Sigmoid colon (tissue), 6 donors: ENCODE measurements at regions not wholly inside any gene's neighbourhood (a gene's known extent, or its start where the extent isn't known, plus 50 kb on each side); places are given as distances from the start of the nearest gene placed in this dataset.

Experiments used
- DNase-seq: peaks from one replicate; pipeline ENCODE4 v3.0.0-alpha.2; 2019
- H3K27ac ChIP-seq, 4 donors: fragments of 200-600 bp; sonication (generic); one replicate each; pipeline ENCODE4 v1.5.1; 2016 to 2019; ENCODE audit warnings: mild to moderate bottlenecking in 1 of 4
- H3K27me3 ChIP-seq, 3 donors: fragments of 200-600 bp; sonication (generic); one replicate each; pipeline ENCODE4 v1.5.1; 2019; ENCODE audit warnings: mild to moderate bottlenecking in 1 of 3
- H3K36me3 ChIP-seq, 4 donors: fragments of 200-600 bp; sonication (generic); one replicate each; pipeline ENCODE4 v1.5.1; 2016 to 2019
- H3K4me1 ChIP-seq, 4 donors: fragments of 200-600 bp; sonication (generic); one replicate each; pipeline ENCODE4 v1.5.1; 2017 to 2019
- H3K4me3 ChIP-seq, 4 donors: fragments of 200-600 bp; sonication (generic); one replicate each; pipeline ENCODE4 v1.5.1; 2017 to 2019; ENCODE audit warnings: mild to moderate bottlenecking in 2 of 4, moderate library complexity in 1 of 4
- H3K9me3 ChIP-seq, 4 donors: fragments of 200-600 bp in 3 of 4; sonication (generic) in 3 of 4; one replicate each; pipeline versions ENCODE4 v1.5.1 to v1.6.1; 2013 to 2019
- EP300 ChIP-seq, 4 donors: sonication (generic); formaldehyde crosslinking; IDR thresholded peaks; one replicate each; pipeline ENCODE4 v1.6.1; 2017; ENCODE audit warnings: antibody characterized with exemption in 4 of 4
- POLR2A ChIP-seq, 2 donors: fragments of 450-650 bp; IDR thresholded peaks; one replicate each; pipeline ENCODE4 v1.6.1; 2016; ENCODE audit warnings: antibody characterized with exemption in 2 of 2, mild to moderate bottlenecking in 2 of 2, moderate library complexity in 2 of 2
- POLR2AphosphoS5 ChIP-seq, 4 donors: sonication (generic); formaldehyde crosslinking; IDR thresholded peaks; one replicate each; pipeline ENCODE4 v1.6.1; 2017; ENCODE audit warnings: antibody characterized with exemption in 4 of 4
- WGBS, 2 donors: extraction: QIAGEN DNeasy Blood & Tissue Kit; methylation state at CpG; one replicate each; pipeline ENCODE4 v1.1.7; 2013; 5-methylcytosine and 5-hydroxymethylcytosine counted together
- intact Hi-C: fragments of 100-400 bp; cut with DNase I; formaldehyde crosslinking; loops from one replicate; pipeline ENCODE4 v1.15.1; 2023
- TF ChIP-seq, protein P1 (sequence below), 4 experiments: fragments of 450-650 bp in 3 of 4; fragments of 200-600 bp in 1 of 4; IDR thresholded peaks; one replicate each; pipeline ENCODE4 v1.5.1; 2016 to 2019; ENCODE audit warnings: antibody characterized with exemption in 4 of 4, mild to moderate bottlenecking in 3 of 4, moderate library complexity in 2 of 4
- donor health status: healthy with polysubstance abuse.
- donor health status: healthy.

DNA sequence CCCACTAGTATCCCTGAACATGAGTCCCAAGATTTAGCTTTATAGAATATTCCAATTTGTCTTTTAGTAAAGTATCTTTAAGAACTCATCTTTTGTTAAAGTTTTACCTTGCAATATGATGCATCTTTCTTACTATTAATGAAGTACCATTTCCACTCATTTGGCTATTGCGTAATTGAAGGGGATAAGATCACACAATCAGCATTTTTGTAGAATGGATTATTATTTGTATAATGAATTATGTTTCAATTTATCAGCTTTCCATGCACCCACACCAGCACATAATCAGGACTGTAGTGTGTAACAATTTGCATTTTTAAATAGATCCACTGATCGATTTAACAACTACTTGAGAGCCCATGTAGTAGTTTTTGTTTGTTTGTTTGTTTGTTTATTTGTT, 1364.9 kb upstream of the IGFBP7 start:
- intact Hi-C loops = no loop called here
- DNase-seq = no peak
- no peaks in the 10 kb centered on the region for H3K36me3 ChIP-seq
- H3K27ac ChIP-seq = no peak overlapping the region
- no peak overlapping the region for H3K4me3 ChIP-seq
- TF ChIP-seq POLR2AphosphoS5 (IDR thresholded peaks at IDR 0.05) (no peak), EP300 (IDR thresholded peaks at IDR 0.05) (no peak), POLR2A (IDR thresholded peaks at IDR 0.05) (no peak)
- TF ChIP-seq, protein P1, sequence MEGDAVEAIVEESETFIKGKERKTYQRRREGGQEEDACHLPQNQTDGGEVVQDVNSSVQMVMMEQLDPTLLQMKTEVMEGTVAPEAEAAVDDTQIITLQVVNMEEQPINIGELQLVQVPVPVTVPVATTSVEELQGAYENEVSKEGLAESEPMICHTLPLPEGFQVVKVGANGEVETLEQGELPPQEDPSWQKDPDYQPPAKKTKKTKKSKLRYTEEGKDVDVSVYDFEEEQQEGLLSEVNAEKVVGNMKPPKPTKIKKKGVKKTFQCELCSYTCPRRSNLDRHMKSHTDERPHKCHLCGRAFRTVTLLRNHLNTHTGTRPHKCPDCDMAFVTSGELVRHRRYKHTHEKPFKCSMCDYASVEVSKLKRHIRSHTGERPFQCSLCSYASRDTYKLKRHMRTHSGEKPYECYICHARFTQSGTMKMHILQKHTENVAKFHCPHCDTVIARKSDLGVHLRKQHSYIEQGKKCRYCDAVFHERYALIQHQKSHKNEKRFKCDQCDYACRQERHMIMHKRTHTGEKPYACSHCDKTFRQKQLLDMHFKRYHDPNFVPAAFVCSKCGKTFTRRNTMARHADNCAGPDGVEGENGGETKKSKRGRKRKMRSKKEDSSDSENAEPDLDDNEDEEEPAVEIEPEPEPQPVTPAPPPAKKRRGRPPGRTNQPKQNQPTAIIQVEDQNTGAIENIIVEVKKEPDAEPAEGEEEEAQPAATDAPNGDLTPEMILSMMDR (IDR thresholded peaks at IDR 0.05) = no peak
- H3K27me3 ChIP-seq = no peaks in the 10 kb centered on the region
- WGBS, 2 donors = 77 to 90% methylated on average over 2 of the region's 2 CpGs
- H3K9me3 ChIP-seq = no peaks in the 10 kb centered on the region
- H3K4me1 ChIP-seq = no peaks in the 10 kb centered on the region

DNA sequence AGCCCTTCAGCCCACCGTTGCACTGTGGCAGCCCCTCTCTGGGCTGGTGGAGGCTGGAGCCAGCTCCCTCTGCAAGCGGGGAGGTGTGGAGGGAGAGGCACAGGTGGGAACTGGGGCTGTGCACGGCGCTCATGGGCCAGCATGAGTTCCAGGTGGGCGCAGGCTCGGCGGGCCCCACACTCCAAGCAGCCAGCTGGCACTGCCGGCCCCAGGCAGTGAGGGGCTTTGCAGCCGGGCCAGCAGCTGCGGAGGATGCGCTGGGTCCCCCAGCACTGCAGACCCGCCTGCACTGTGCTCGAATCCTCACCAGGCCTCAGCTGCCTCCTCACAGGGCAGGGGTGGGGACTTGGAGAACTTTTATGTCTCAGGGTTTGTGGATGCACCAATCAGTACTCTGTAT, 1354.8 kb upstream of the IGFBP7 start:
- TF ChIP-seq, protein P1 (IDR thresholded peaks at IDR 0.05) = no peak
- TF ChIP-seq POLR2AphosphoS5 (IDR thresholded peaks at IDR 0.05) = no peak
- TF ChIP-seq EP300 (IDR thresholded peaks at IDR 0.05) = no peak
- no peak for TF ChIP-seq POLR2A (IDR thresholded peaks at IDR 0.05)
- H3K9me3 ChIP-seq = peaks cover 0 to 2% (median 0%) of the 10 kb centered on the region in 4 donors
- intact Hi-C loops = no loop called here
- H3K27me3 ChIP-seq = no peaks in the 10 kb centered on the region
- DNase-seq = no peak
- no peak overlapping the region for H3K4me3 ChIP-seq
- H3K4me1 ChIP-seq = no peaks in the 10 kb centered on the region
- 88 to 92% methylated on average over 13 of the region's 13 CpGs for WGBS, 2 donors
- H3K27ac ChIP-seq = no peak overlapping the region
- no peaks in the 10 kb centered on the region for H3K36me3 ChIP-seq

DNA sequence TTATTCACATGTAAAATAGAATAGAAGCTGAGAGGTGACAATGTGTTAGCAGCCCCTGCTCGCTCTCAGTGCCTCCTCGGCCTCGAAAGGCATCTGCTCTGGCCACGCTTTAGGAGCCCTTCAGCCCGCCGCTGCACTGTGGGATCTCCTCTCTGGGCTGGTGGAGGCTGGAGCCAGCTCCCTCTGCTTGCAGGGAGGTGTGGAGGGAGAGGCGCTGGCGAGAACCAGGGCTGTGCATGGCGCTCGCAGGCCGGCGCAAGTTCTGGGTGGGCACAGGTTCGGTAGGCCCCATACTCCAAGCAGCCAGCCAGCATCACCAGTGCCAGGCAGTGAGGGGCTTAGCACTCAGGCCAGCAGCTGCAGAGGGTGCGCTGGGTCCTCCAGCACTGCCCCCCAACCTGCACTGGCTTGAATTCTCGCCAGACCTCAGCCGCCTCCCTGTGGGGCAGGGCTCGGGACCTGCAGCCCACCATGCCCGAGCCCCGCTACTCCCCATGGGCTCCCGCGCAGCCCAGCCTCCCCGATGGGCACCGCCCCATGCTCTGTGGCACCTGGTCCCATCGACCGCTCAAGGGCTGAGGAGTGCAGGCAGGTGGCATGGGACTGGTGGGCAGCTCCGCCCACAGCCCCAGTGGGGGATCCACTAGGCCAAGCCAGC, 1346.7 kb upstream of the IGFBP7 start:
- Histone ChIP-seq H3K27me3 (no peaks in the 10 kb centered on the region), H3K9me3 (no peaks in the 10 kb centered on the region), H3K27ac (no peak overlapping the region), H3K36me3 (no peaks in the 10 kb centered on the region), H3K4me3 (no peak overlapping the region), H3K4me1 (no peaks in the 10 kb centered on the region)
- TF ChIP-seq EP300 (IDR thresholded peaks at IDR 0.05) = no peak
- TF ChIP-seq, protein P1 (IDR thresholded peaks at IDR 0.05) = no peak
- 91 to 94% methylated on average over 26 of the region's 26 CpGs for WGBS, 2 donors
- intact Hi-C loops = no loop called here
- no peak for DNase-seq

DNA sequence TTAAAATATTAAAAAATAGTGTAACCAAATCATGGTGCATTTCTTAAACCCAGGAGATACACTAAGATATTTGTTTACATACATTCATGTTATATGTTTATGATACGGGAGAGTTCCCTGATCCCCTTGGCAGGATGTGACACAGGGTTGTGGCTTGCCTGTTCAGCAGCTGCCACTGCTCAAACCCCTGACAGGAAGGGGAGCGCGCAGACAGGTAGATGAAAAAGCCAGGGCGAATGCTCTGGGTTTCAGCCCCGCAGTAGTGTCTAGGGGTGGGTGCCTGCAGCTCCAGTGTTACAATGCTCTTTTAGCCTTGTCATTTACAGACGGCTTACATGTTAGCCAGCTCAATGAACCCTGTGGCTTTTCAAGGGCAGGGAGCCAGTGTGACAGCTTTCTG, 1343.8 kb upstream of the IGFBP7 start:
- intact Hi-C loops = no loop called here
- H3K36me3 ChIP-seq = no peaks in the 10 kb centered on the region
- H3K4me3 ChIP-seq = no peak overlapping the region
- no peak overlapping the region for H3K27ac ChIP-seq
- no peaks in the 10 kb centered on the region for H3K27me3 ChIP-seq
- WGBS, 2 donors = 74 to 76% methylated on average over 6 of the region's 6 CpGs
- no peaks in the 10 kb centered on the region for H3K4me1 ChIP-seq
- TF ChIP-seq POLR2A (IDR thresholded peaks at IDR 0.05) (no peak), EP300 (IDR thresholded peaks at IDR 0.05) (no peak), POLR2AphosphoS5 (IDR thresholded peaks at IDR 0.05) (no peak)
- TF ChIP-seq, protein P1 (IDR thresholded peaks at IDR 0.05) = no peak
- DNase-seq = no peak
- H3K9me3 ChIP-seq = no peaks in the 10 kb centered on the region

DNA sequence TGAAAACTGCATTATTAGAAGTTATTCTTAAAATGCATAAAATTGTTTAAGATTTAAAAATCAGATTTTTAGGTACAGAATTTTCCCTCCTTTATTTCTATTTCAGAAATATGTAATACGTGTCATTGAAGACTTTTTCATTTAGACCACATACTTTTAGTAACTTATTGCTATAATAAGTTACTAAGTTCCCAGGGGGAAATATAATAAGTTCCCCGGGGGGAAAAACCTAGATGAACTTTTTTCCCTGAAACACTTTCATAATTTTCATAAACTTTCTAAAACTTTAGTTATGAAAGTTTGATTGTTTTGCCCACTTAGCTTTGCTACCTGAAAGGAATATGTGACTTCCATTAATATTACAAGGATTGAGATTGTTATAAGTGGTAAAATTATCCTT, 1341.5 kb upstream of the IGFBP7 start:
- TF ChIP-seq, protein P1 (IDR thresholded peaks at IDR 0.05) = no peak
- TF ChIP-seq POLR2AphosphoS5 (IDR thresholded peaks at IDR 0.05) (no peak), POLR2A (IDR thresholded peaks at IDR 0.05) (no peak), EP300 (IDR thresholded peaks at IDR 0.05) (no peak)
- no peak for DNase-seq
- no peaks in the 10 kb centered on the region for H3K4me1 ChIP-seq
- H3K36me3 ChIP-seq = no peaks in the 10 kb centered on the region
- no peak overlapping the region for H3K27ac ChIP-seq
- H3K4me3 ChIP-seq = no peak overlapping the region
- intact Hi-C loops = no loop called here
- 65 to 82% methylated on average over 2 of the region's 2 CpGs for WGBS, 2 donors
- H3K9me3 ChIP-seq = no peaks in the 10 kb centered on the region
- H3K27me3 ChIP-seq = no peaks in the 10 kb centered on the region
